Transverse colon (tissue), 4 donors: ENCODE measurements at regions not wholly inside any gene's neighbourhood (a gene's known extent, or its start where the extent isn't known, plus 50 kb on each side); places are given as distances from the start of the nearest gene placed in this dataset.

Source experiments
- EP300 ChIP-seq: sonication (generic); formaldehyde crosslinking; IDR thresholded peaks from one replicate; pipeline ENCODE4 v1.6.1; 2017; ENCODE audit warnings: antibody characterized with exemption, low read depth
- POLR2A ChIP-seq: fragments of 450-650 bp; IDR thresholded peaks from one replicate; pipeline ENCODE4 v1.6.1; 2016; ENCODE audit warnings: antibody characterized with exemption, mild to moderate bottlenecking, moderate library complexity
- POLR2AphosphoS5 ChIP-seq, 3 donors: sonication (generic); formaldehyde crosslinking; IDR thresholded peaks; one replicate each; pipeline ENCODE4 v1.6.1; 2016; ENCODE audit warnings: antibody characterized with exemption in 3 of 3
- TF ChIP-seq, protein P1 (sequence below), 5 experiments: fragments of 200-600 bp in 3 of 5; fragments of 450-650 bp in 2 of 5; sonication (generic) in 3 of 5; IDR thresholded peaks; 1 replicate in 2 of 5; 2 replicates in 3 of 5; pipeline ENCODE4 v1.5.1; 2016 to 2017; ENCODE audit warnings: antibody characterized with exemption in 5 of 5, inconsistent platforms in 3 of 5, mild to moderate bottlenecking in 2 of 5, moderate library complexity in 1 of 5

DNA sequence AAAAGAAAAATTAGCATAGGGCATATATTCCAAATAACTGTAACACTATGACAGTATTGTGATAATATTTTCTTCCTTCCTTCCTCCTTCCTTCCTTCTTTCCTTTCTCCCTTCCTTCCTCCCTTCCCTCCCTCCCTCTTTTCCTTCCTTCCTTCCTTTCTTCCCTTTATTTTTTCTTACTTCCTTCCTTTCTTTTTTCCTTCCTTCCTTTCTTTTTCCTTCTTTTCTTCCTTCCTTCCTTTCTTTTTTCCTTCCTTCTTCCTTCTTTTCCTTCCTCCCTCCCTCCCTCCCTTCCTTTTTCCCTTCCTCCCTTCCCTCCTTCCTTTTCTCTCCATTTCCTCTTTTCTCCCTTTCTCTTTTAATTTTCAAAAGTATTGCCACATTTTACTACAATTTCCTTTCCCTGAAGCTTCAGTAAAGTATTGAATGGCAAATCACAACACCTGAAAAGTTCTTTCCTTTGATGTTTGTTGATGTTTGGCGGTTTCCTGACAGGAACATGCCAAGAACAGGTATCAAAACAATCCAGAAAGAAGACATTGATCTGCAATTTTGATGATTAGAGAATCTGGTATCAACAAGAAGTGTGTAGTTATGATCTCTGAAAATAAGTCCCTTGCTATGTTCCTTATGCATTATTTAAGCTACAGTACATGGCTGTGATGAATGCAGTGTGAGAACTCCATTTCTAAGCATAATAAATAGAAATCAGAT is 253.1 kb upstream of the EDIL3 start:
- TF ChIP-seq, protein P1, sequence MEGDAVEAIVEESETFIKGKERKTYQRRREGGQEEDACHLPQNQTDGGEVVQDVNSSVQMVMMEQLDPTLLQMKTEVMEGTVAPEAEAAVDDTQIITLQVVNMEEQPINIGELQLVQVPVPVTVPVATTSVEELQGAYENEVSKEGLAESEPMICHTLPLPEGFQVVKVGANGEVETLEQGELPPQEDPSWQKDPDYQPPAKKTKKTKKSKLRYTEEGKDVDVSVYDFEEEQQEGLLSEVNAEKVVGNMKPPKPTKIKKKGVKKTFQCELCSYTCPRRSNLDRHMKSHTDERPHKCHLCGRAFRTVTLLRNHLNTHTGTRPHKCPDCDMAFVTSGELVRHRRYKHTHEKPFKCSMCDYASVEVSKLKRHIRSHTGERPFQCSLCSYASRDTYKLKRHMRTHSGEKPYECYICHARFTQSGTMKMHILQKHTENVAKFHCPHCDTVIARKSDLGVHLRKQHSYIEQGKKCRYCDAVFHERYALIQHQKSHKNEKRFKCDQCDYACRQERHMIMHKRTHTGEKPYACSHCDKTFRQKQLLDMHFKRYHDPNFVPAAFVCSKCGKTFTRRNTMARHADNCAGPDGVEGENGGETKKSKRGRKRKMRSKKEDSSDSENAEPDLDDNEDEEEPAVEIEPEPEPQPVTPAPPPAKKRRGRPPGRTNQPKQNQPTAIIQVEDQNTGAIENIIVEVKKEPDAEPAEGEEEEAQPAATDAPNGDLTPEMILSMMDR (IDR thresholded peaks at IDR 0.05): no peak
- TF ChIP-seq POLR2AphosphoS5 (IDR thresholded peaks at IDR 0.05): no peak
- no peak for TF ChIP-seq EP300
- no peak for TF ChIP-seq POLR2A
